IMR-90 (cell line): ENCODE measurements at regions not wholly inside any gene's neighbourhood (a gene's known extent, or its start where the extent isn't known, plus 50 kb on each side); places are given as distances from the start of the nearest gene placed in this dataset.

Experiments used
- ATAC-seq: fragments of 200-7000 bp; cut with Tn5 transposase; 2 replicates; pipeline ENCODE4 v1.9.1; 2020; ENCODE audit warnings: low read depth, mild to moderate bottlenecking, moderate library complexity
- BruUV-seq: library from RNA; stranded (reverse); fragments of 400-500 nt; replicated peaks from 2 replicates; lab custom pipeline; 2021; lab: Mats Ljungman, UMichigan
- CTCF ChIA-PET: fragments of 300-600 bp; formaldehyde crosslinking; extraction: SDS; loops from one replicate; lab custom pipeline; 2021; ENCODE audit warnings: antibody characterized with exemption; lab: Yijun Ruan, JAX
- POLR2A ChIA-PET: fragments of 300-600 bp; sonication (Branson Sonifier 250); formaldehyde crosslinking; loops from one replicate; lab custom pipeline; 2022; ENCODE audit warnings: antibody characterized with exemption; ENCODE audit not compliant: unreplicated experiment; lab: Charles Lee
- DNase-seq: peaks from one replicate; pipeline ENCODE4 v3.0.0; 2013
- H2AFZ ChIP-seq: replicated peaks from 2 replicates; pipeline ENCODE3; 2013; ENCODE audit warnings: low read length, mild to moderate bottlenecking; ENCODE audit not compliant: poor library complexity
- H2AK5ac ChIP-seq: 2 replicates; pipeline ENCODE4 v1.6.1; 2013; ENCODE audit warnings: low read depth, low read length, inconsistent platforms
- H2AK9ac ChIP-seq: replicated peaks from 2 replicates; pipeline ENCODE3; 2013; ENCODE audit warnings: mild to moderate bottlenecking, low read depth, low read length, moderate library complexity; ENCODE audit not compliant: poor library complexity
- H2BK120ac ChIP-seq: 2 replicates; pipeline ENCODE4 v1.6.1; 2013; ENCODE audit warnings: low read depth, low read length, inconsistent platforms
- H2BK15ac ChIP-seq: 3 replicates; pipeline ENCODE4 v1.6.1; 2013; ENCODE audit warnings: low read depth, low read length, inconsistent platforms
- H2BK20ac ChIP-seq: 2 replicates; pipeline ENCODE4 v1.6.1; 2013; ENCODE audit warnings: low read depth, mild to moderate bottlenecking, inconsistent platforms, low read length, moderate library complexity
- H2BK5ac ChIP-seq: 2 replicates; pipeline ENCODE4 v1.6.1; 2013; ENCODE audit warnings: mild to moderate bottlenecking, low read depth, low read length, inconsistent platforms; ENCODE audit not compliant: poor library complexity, severe bottlenecking
- H3K14ac ChIP-seq: replicated peaks from 2 replicates; pipeline ENCODE4 v1.6.1; 2013; ENCODE audit warnings: low read depth, low read length, inconsistent platforms
- H3K18ac ChIP-seq: 2 replicates; pipeline ENCODE4 v1.6.1; 2013; ENCODE audit warnings: low read depth, low read length, control low read depth
- H3K23ac ChIP-seq: 2 replicates; pipeline ENCODE4 v1.6.1; 2013; ENCODE audit warnings: low read depth, low read length, inconsistent platforms
- H3K27ac ChIP-seq: 2 replicates; pipeline ENCODE4 v1.5.1; 2013; ENCODE audit warnings: mild to moderate bottlenecking, control low read depth, low read length; ENCODE audit not compliant: insufficient read depth
- H3K27me3 ChIP-seq: 2 replicates; pipeline ENCODE4 v1.6.1; 2013; ENCODE audit warnings: low read length; ENCODE audit not compliant: control insufficient read depth, insufficient read depth
- H3K36me3 ChIP-seq: 2 replicates; pipeline ENCODE4 v1.6.1; 2013; ENCODE audit warnings: low read length, mixed read lengths; ENCODE audit not compliant: control insufficient read depth, insufficient read depth
- H3K4ac ChIP-seq: 2 replicates; pipeline ENCODE4 v1.6.1; 2013; ENCODE audit warnings: low read depth, low read length, inconsistent platforms
- H3K4me1 ChIP-seq: 2 replicates; pipeline ENCODE4 v1.6.1; 2013; ENCODE audit warnings: low read length, mixed read lengths; ENCODE audit not compliant: control insufficient read depth, insufficient read depth
- H3K4me2 ChIP-seq: 2 replicates; pipeline ENCODE4 v1.6.1; 2013; ENCODE audit warnings: low read depth, mild to moderate bottlenecking, control low read depth, low read length, moderate library complexity
- H3K4me3 ChIP-seq: 2 replicates; pipeline ENCODE4 v1.5.1; 2013; ENCODE audit warnings: low read depth, mild to moderate bottlenecking, control low read depth, low read length, moderate library complexity; ENCODE audit not compliant: insufficient read depth
- H3K56ac ChIP-seq: 2 replicates; pipeline ENCODE4 v1.6.1; 2013; ENCODE audit warnings: low read length, inconsistent platforms; ENCODE audit not compliant: insufficient read depth; ENCODE audit errors: extremely low read depth
- H3K79me1 ChIP-seq, 2 experiments: 2 replicates each; pipeline ENCODE4 v1.6.1; 2013; ENCODE audit warnings: low read length in 2 of 2, inconsistent platforms in 1 of 2, low read depth in 1 of 2
- H3K9ac ChIP-seq: 2 replicates; pipeline ENCODE4 v1.6.1; 2013; ENCODE audit warnings: low read depth, low read length, control low read depth
- H3K9me1 ChIP-seq: 2 replicates; pipeline ENCODE4 v1.6.1; 2013; ENCODE audit warnings: low read length, inconsistent platforms; ENCODE audit not compliant: insufficient read depth
- H3K9me3 ChIP-seq: 2 replicates; pipeline ENCODE4 v1.6.1; 2013; ENCODE audit warnings: low read length; ENCODE audit not compliant: control insufficient read depth, insufficient read depth
- H4K20me1 ChIP-seq: 2 replicates; pipeline ENCODE4 v1.6.1; 2013; ENCODE audit warnings: low read length, inconsistent platforms; ENCODE audit not compliant: insufficient read depth
- H4K5ac ChIP-seq: 2 replicates; pipeline ENCODE4 v1.6.1; 2013; ENCODE audit warnings: mild to moderate bottlenecking, low read depth, low read length, control low read depth
- H4K8ac ChIP-seq, 2 experiments: 2 replicates each; pipeline ENCODE4 v1.6.1; 2013; ENCODE audit warnings: low read depth in 2 of 2, low read length in 2 of 2, control low read depth in 1 of 2, inconsistent platforms in 1 of 2
- H4K91ac ChIP-seq: 2 replicates; pipeline ENCODE4 v1.6.1; 2013; ENCODE audit warnings: low read depth, low read length, inconsistent platforms; ENCODE audit not compliant: insufficient read depth
- BHLHE40 ChIP-seq: fragments of 150-350 bp; IDR thresholded peaks from 2 replicates; pipeline ENCODE4 v1.6.1; 2016; ENCODE audit warnings: mild to moderate bottlenecking, low read depth, low read length
- CEBPB ChIP-seq: IDR thresholded peaks from 2 replicates; pipeline ENCODE4 v1.6.1; 2012; ENCODE audit warnings: low read depth, low read length, improper control_type of control experiment
- CTCF ChIP-seq: conservative IDR thresholded peaks from 2 replicates; pipeline ENCODE4 v1.5.1; 2012; ENCODE audit warnings: mild to moderate bottlenecking, low read depth, low read length, improper control_type of control experiment
- ELK1 ChIP-seq: fragments of 150-350 bp; IDR thresholded peaks from 2 replicates; pipeline ENCODE4 v1.6.1; 2016; ENCODE audit warnings: low read depth, mild to moderate bottlenecking, low read length, moderate library complexity, borderline replicate concordance
- FOS ChIP-seq: fragments of 150-350 bp; IDR thresholded peaks from 2 replicates; pipeline ENCODE4 v1.6.1; 2016; ENCODE audit warnings: low read depth, low read length
- MAFK ChIP-seq: IDR thresholded peaks from 2 replicates; pipeline ENCODE4 v1.6.1; 2012; ENCODE audit warnings: low read depth, low read length, improper control_type of control experiment
- MAZ ChIP-seq: IDR thresholded peaks from 2 replicates; pipeline ENCODE4 v1.6.1; 2012; ENCODE audit warnings: low read depth, mild to moderate bottlenecking, low read length, improper control_type of control experiment, moderate library complexity, borderline replicate concordance
- MXI1 ChIP-seq: IDR thresholded peaks from 2 replicates; pipeline ENCODE4 v1.6.1; 2012; ENCODE audit warnings: low read depth, mild to moderate bottlenecking, low read length, moderate library complexity, borderline replicate concordance
- NFE2L2 ChIP-seq: fragments of 150-350 bp; IDR thresholded peaks from 2 replicates; pipeline ENCODE4 v1.6.1; 2016; ENCODE audit warnings: low read depth, mild to moderate bottlenecking, low read length
- POLR2A ChIP-seq: IDR thresholded peaks from 2 replicates; pipeline ENCODE4 v1.6.1; 2012; ENCODE audit warnings: mild to moderate bottlenecking, low read depth, low read length
- RAD21 ChIP-seq: IDR thresholded peaks from 2 replicates; pipeline ENCODE4 v1.6.1; 2012; ENCODE audit warnings: low read length, improper control_type of control experiment
- RCOR1 ChIP-seq: IDR thresholded peaks from 2 replicates; pipeline ENCODE4 v1.6.1; 2012; ENCODE audit warnings: mild to moderate bottlenecking, low read length, improper control_type of control experiment; ENCODE audit not compliant: insufficient replicate concordance
- RFX5 ChIP-seq: IDR thresholded peaks from 2 replicates; pipeline ENCODE4 v1.8.0; 2012; ENCODE audit warnings: low read depth, mild to moderate bottlenecking, low read length, moderate library complexity
- SMC3 ChIP-seq: fragments of 150-350 bp; IDR thresholded peaks from 2 replicates; pipeline ENCODE4 v1.6.1; 2016; ENCODE audit warnings: low read depth, mild to moderate bottlenecking, antibody characterized with exemption, low read length, moderate library complexity
- USF2 ChIP-seq: fragments of 150-350 bp; IDR thresholded peaks from 2 replicates; pipeline ENCODE4 v1.6.1; 2017; ENCODE audit warnings: mild to moderate bottlenecking, antibody characterized with exemption, low read length, low read depth
- WGBS, 2 experiments: methylation state at CpG; one replicate each; pipeline versions ENCODE4 v1.1.5 to v1.1.7; 2013; ENCODE audit warnings: missing lambda C conversion rate in 2 of 2; ENCODE audit not compliant: insufficient read length in 1 of 2; ENCODE audit errors: extremely low coverage in 2 of 2; 5-methylcytosine and 5-hydroxymethylcytosine counted together
- dilution Hi-C: fragments of 300-500 bp; cut with HindIII; formaldehyde crosslinking; loops from one replicate; pipeline ENCODE4 v1.14.3; 2018; ENCODE audit warnings: low sequenced_read_pairs; ENCODE audit not compliant: unreplicated experiment
- in situ Hi-C: fragments of 300-500 bp; cut with MboI; formaldehyde crosslinking; loops from 3 replicates; pipeline ENCODE4 v1.14.3; 2019; ENCODE audit warnings: low sequenced_read_pairs, inconsistent platforms, mixed read lengths
- intact Hi-C: fragments of 100-400 bp; cut with micrococcal nuclease; formaldehyde crosslinking; loops from 2 replicates; pipeline ENCODE4 v1.10.0; 2022

GRCh38 chr6:6439778-6440177 lies 119.3 kb upstream of the F13A1 start:
- DNase-seq = no peak
- Histone ChIP-seq H3K4me1 (no peaks in the 10 kb centered on the region), H2BK120ac (no peak overlapping the region), H4K91ac (no peak overlapping the region), H3K27ac (no peak overlapping the region), H2BK15ac (no peak overlapping the region), H2BK5ac (no peak overlapping the region), H4K5ac (no peak overlapping the region), H3K9me1 (no peaks in the 10 kb centered on the region), H3K4me3 (no peak overlapping the region), H2AFZ (no peak overlapping the region), H3K18ac (no peak overlapping the region), H4K20me1 (no peaks in the 10 kb centered on the region), H3K4ac (no peak overlapping the region), H3K23ac (no peak overlapping the region), H3K36me3 (no peaks in the 10 kb centered on the region), H3K4me2 (no peak overlapping the region), H3K79me1 (no peaks in the 10 kb centered on the region), H2AK9ac (no peak overlapping the region), H3K9ac (no peak overlapping the region), H4K8ac (no peak overlapping the region), H3K56ac (no peak overlapping the region), H2AK5ac (no peak overlapping the region), H2BK20ac (no peak overlapping the region), H3K14ac (no peak overlapping the region), H3K27me3 (no peaks in the 10 kb centered on the region), H3K9me3 (peaks cover 13% of the 10 kb centered on the region)
- TF ChIP-seq POLR2A = no peak
- no peak for TF ChIP-seq BHLHE40
- TF ChIP-seq NFE2L2 = no peak
- TF ChIP-seq USF2 = no peak
- TF ChIP-seq MAZ = no peak
- no peak for TF ChIP-seq FOS
- TF ChIP-seq SMC3 = no peak
- no peak for TF ChIP-seq MXI1
- no peak for TF ChIP-seq MAFK
- no peak for TF ChIP-seq RFX5
- TF ChIP-seq RCOR1 = no peak
- TF ChIP-seq RAD21 = no peak
- TF ChIP-seq CTCF = no peak
- TF ChIP-seq ELK1 = no peak
- TF ChIP-seq CEBPB = no peak
- in situ Hi-C loops = no loop called here
- intact Hi-C loops = no loop called here
- no TSS peak for BruUV-seq
- no peak for ATAC-seq
- WGBS, 2 experiments = 0% methylated on average over 1 of the region's 1 CpG; no CpG with 5 or more reads in 1 of the 2 experiments
- dilution Hi-C loops = no loop called here
- ChIA-PET POLR2A (no interaction called here), CTCF (no interaction called here)
